ENCODE measurements at regions not wholly inside any gene's neighbourhood (a gene's known extent, or its start where the extent isn't known, plus 50 kb on each side); places are given as distances from the start of the nearest gene placed in this dataset.

- CTCF ChIA-PET = no interaction called here
- Histone ChIP-seq H3K4me3 (ENCODE audit: low read depth, low read length, poor library complexity, severe bottlenecking) (no peak overlapping the region), H3K36me3 (ENCODE audit: insufficient read depth, low read length, poor library complexity, severe bottlenecking) (no peaks in the 10 kb centered on the region), H3K9me3 (ENCODE audit: low read depth, low read length, poor library complexity, severe bottlenecking) (no peaks in the 10 kb centered on the region), H3K4me1 (ENCODE audit: insufficient read depth, low read length, poor library complexity, severe bottlenecking) (no peaks in the 10 kb centered on the region), H3K27me3 (replicated peaks; ENCODE audit: insufficient read depth, low read depth, low read length, poor library complexity) (no peaks in the 10 kb centered on the region), H3K27ac (ENCODE audit: low read depth, low read length, poor library complexity, severe bottlenecking) (no peak overlapping the region)
- no peak for TF ChIP-seq CTCF (conservative IDR thresholded peaks at IDR 0.05; ENCODE audit: low read depth, low read length)
- TF ChIP-seq EZH2 (IDR thresholded peaks at IDR 0.05; ENCODE audit: borderline replicate concordance, low read depth, low read length, poor library complexity, severe bottlenecking) = no peak
- intact Hi-C loops (cut with micrococcal nuclease; ENCODE audit: unreplicated experiment) = no loop called here
- BruUV-seq (replicated peaks) = no TSS peak
- POLR2A ChIA-PET (ENCODE audit: low non-redundant PET) = no interaction called here
- no peak for DNase-seq (ENCODE audit: low spot score)
These were observed 136.8 kb upstream of the RIOK3 start for GRCh38 chr18:23316316-23316715.

GRCh38 chr18:23316988-23317387, 136.1 kb upstream of the RIOK3 start:
- BruUV-seq (replicated peaks) = no TSS peak
- Histone ChIP-seq H3K9me3 (ENCODE audit: low read depth, low read length, poor library complexity, severe bottlenecking) (no peaks in the 10 kb centered on the region), H3K27ac (ENCODE audit: low read depth, low read length, poor library complexity, severe bottlenecking) (no peak overlapping the region), H3K4me1 (ENCODE audit: insufficient read depth, low read length, poor library complexity, severe bottlenecking) (no peaks in the 10 kb centered on the region), H3K4me3 (ENCODE audit: low read depth, low read length, poor library complexity, severe bottlenecking) (no peak overlapping the region), H3K36me3 (ENCODE audit: insufficient read depth, low read length, poor library complexity, severe bottlenecking) (no peaks in the 10 kb centered on the region), H3K27me3 (replicated peaks; ENCODE audit: insufficient read depth, low read depth, low read length, poor library complexity) (no peaks in the 10 kb centered on the region)
- ChIA-PET CTCF (no interaction called here), POLR2A (ENCODE audit: low non-redundant PET) (no interaction called here)
- intact Hi-C loops (cut with micrococcal nuclease; ENCODE audit: unreplicated experiment) = no loop called here
- DNase-seq (ENCODE audit: low spot score) = no peak
- TF ChIP-seq EZH2 (IDR thresholded peaks at IDR 0.05; ENCODE audit: borderline replicate concordance, low read depth, low read length, poor library complexity, severe bottlenecking) = no peak
- no peak for TF ChIP-seq CTCF (conservative IDR thresholded peaks at IDR 0.05; ENCODE audit: low read depth, low read length)

- intact Hi-C loops (cut with micrococcal nuclease; ENCODE audit: unreplicated experiment) = no loop called here
- H3K36me3 ChIP-seq (ENCODE audit: insufficient read depth, low read length, poor library complexity, severe bottlenecking) = no peaks in the 10 kb centered on the region
- BruUV-seq (replicated peaks) = no TSS peak
- no peak overlapping the region for H3K4me3 ChIP-seq (ENCODE audit: low read depth, low read length, poor library complexity, severe bottlenecking)
- H3K9me3 ChIP-seq (ENCODE audit: low read depth, low read length, poor library complexity, severe bottlenecking) = no peaks in the 10 kb centered on the region
- CTCF ChIA-PET = no interaction called here
- no peaks in the 10 kb centered on the region for H3K4me1 ChIP-seq (ENCODE audit: insufficient read depth, low read length, poor library complexity, severe bottlenecking)
- no peak overlapping the region for H3K27ac ChIP-seq (ENCODE audit: low read depth, low read length, poor library complexity, severe bottlenecking)
- no peak for DNase-seq (ENCODE audit: low spot score)
- POLR2A ChIA-PET (ENCODE audit: low non-redundant PET) = no interaction called here
- no peaks in the 10 kb centered on the region for H3K27me3 ChIP-seq (replicated peaks; ENCODE audit: insufficient read depth, low read depth, low read length, poor library complexity)
- no peak for TF ChIP-seq CTCF (conservative IDR thresholded peaks at IDR 0.05; ENCODE audit: low read depth, low read length)
- no peak for TF ChIP-seq EZH2 (IDR thresholded peaks at IDR 0.05; ENCODE audit: borderline replicate concordance, low read depth, low read length, poor library complexity, severe bottlenecking)
These were observed 135.0 kb upstream of the RIOK3 start for GRCh38 chr18:23317975-23318675.

Data from A673 (cell line).